IPS DF 6.9 (cell line): ENCODE measurements at regions not wholly inside any gene's neighbourhood (a gene's known extent, or its start where the extent isn't known, plus 50 kb on each side); places are given as distances from the start of the nearest gene placed in this dataset.

Experiments
- DNase-seq: peaks from one replicate; pipeline ENCODE4 v3.0.0-alpha.2; 2013; ENCODE audit warnings: low read depth, low spot score
- H3K27ac ChIP-seq: one replicate; pipeline ENCODE4 v1.5.1; 2013; ENCODE audit warnings: low read length, control low read depth
- H3K27me3 ChIP-seq: 2 replicates; pipeline ENCODE4 v1.6.1; 2013; ENCODE audit warnings: mild to moderate bottlenecking, low read length; ENCODE audit not compliant: control insufficient read depth, insufficient read depth
- H3K36me3 ChIP-seq: 2 replicates; pipeline ENCODE4 v1.6.1; 2013; ENCODE audit warnings: low read length; ENCODE audit not compliant: control insufficient read depth, insufficient read depth
- H3K4me1 ChIP-seq: 2 replicates; pipeline ENCODE4 v1.6.1; 2013; ENCODE audit warnings: low read length; ENCODE audit not compliant: control insufficient read depth, insufficient read depth
- H3K4me3 ChIP-seq: 2 replicates; pipeline ENCODE4 v1.5.1; 2013; ENCODE audit warnings: mild to moderate bottlenecking, low read length
- H3K9me3 ChIP-seq: 2 replicates; pipeline ENCODE4 v1.6.1; 2013; ENCODE audit warnings: low read length, inconsistent platforms; ENCODE audit not compliant: control insufficient read depth, insufficient read depth
- WGBS: extraction: QIAGEN DNeasy Blood & Tissue Kit; methylation state at CpG from one replicate; pipeline ENCODE4 v1.1.7; 2013; ENCODE audit warnings: mixed read lengths, missing lambda C conversion rate; ENCODE audit not compliant: insufficient read length, insufficient coverage; 5-methylcytosine and 5-hydroxymethylcytosine counted together

DNA sequence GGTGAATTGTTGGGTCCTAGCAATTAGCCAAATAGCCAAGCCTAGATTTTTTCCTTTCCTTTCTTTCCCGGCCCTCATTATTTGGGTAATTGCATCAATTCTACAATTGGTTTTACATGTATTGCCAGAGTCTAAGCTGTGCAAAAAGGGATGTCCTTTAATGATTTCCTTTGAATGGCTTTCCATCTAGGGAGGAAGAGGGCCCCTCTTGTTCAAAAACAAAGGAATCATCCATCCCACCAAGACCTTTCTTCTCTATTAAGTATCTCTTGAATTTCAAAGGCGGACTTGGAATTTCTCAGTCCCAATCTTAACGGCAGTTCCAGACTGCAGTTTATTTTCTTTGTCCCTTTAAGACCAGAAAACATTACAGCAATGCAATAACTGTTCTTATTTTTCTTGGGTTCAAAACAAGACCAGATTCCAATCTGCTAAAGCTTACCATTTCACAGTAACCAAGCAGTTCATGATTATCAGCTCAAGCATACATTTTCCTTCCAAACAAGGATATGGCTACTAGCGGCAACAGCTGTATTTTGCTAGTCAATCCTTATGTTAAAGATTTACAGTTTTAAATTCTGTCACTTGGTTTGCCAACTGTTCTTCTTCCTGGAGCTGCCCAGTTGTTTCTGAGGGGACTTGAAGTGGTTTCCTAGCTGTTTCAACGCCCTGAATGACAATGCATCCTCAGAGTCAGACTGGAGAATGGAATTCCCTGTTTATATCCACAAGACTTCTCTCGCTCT, 91.4 kb upstream of the LRIG1 start:
- DNase-seq: no peak
- no peak overlapping the region for H3K4me3 ChIP-seq
- no peaks in the 10 kb centered on the region for H3K36me3 ChIP-seq
- peaks cover 3% of the 10 kb centered on the region; the same call in 1 of the 2 replicates for H3K4me1 ChIP-seq
- H3K9me3 ChIP-seq: no peaks in the 10 kb centered on the region
- H3K27me3 ChIP-seq: no peaks in the 10 kb centered on the region
- WGBS: no CpG with 5 or more reads among the region's 6 CpGs
- H3K27ac ChIP-seq: no peak overlapping the region

DNA sequence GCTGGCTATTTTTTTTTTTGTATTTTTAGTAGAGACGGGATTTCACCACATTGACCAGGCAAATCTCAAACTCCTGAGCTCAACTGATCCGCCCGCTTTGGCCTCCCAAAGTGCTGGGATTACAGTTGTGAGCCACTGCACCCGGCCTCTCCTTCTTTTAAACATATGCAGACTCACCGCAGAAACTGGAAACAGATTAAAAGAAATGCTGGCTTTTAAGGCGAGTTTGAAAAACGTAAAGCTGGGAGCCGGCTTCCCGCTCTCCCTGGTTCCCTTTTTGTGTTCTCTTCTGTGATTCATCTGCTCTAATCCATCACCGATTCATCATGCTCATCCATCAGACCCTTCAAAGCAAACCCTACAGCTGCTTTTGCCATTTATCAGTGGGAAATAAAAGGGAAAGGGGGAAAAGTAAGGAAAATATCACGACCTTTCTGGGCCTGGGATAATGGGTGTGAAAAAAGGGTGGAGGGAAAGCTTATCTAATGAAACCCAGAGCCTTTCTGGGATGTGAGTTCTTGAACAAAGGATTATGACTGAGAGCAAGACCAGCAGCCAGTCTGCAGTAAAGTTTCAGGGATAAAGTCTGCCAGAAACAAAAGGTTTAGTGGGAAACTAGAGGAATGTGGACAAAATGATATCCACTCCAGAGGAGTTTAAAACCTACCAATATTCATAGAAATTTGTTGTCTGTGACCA, 92.3 kb upstream of the LRIG1 start:
- WGBS: no CpG with 5 or more reads among the region's 11 CpGs
- Histone ChIP-seq H3K27me3 (no peaks in the 10 kb centered on the region), H3K27ac (no peak overlapping the region), H3K36me3 (no peaks in the 10 kb centered on the region), H3K4me3 (no peak overlapping the region), H3K4me1 (peaks cover 3% of the 10 kb centered on the region; the same call in 1 of the 2 replicates), H3K9me3 (no peaks in the 10 kb centered on the region)
- DNase-seq: no peak

DNA sequence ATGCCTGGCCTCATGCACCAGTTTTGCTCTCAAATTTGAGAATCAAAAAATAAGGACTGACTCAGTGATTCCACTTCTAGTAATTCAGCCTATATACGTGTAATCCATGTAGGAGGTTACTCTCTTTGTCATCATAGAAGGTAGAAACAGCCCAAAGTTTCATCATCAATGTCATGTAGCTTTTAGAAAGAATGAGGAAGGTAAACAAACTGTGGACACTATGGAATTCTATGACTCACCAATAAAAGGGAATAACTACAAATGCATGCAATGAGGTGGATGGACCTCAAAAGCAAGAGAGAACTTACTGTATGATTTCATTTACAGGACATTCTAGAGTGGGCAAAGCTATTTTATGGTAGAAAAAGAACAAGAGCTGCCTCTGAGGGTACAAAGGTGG, 93.2 kb upstream of the LRIG1 start:
- Histone ChIP-seq H3K4me1 (peaks cover 3% of the 10 kb centered on the region; the same call in 1 of the 2 replicates), H3K27ac (no peak overlapping the region), H3K27me3 (no peaks in the 10 kb centered on the region), H3K9me3 (no peaks in the 10 kb centered on the region), H3K4me3 (no peak overlapping the region), H3K36me3 (no peaks in the 10 kb centered on the region)
- no peak for DNase-seq
- no CpG with 5 or more reads among the region's 1 CpG for WGBS

DNA sequence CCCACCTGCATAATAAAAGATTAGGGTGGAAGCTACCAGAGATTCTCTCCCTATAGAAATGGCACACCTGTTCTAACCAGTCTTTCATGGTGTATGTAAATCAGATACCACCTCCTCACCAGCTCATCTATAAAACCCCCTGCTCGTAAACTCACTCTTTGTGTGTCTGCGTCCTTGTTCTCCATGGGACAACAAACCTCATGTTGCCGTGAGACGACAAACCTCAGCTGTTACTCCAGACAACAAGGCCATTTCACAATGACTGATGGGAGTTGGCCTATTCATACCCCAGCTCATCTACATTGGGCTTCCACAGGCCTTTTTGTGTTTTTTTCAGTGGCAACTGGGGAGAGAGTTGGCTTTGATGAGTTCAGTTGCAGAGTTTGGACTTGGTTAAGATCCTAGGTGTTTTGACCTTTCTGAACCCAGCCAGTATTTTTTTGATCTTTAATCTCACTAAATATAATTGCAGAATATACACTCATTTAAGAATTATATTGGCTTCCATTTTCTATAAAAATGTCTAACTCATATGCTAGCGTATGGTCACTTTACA, 96.6 kb upstream of the LRIG1 start:
- no CpG with 5 or more reads among the region's 5 CpGs for WGBS
- no peaks in the 10 kb centered on the region for H3K36me3 ChIP-seq
- H3K4me3 ChIP-seq: no peak overlapping the region
- no peak overlapping the region for H3K27ac ChIP-seq
- no peaks in the 10 kb centered on the region for H3K9me3 ChIP-seq
- DNase-seq: no peak
- H3K27me3 ChIP-seq: no peaks in the 10 kb centered on the region
- peaks cover 2% of the 10 kb centered on the region; the same call in 1 of the 2 replicates for H3K4me1 ChIP-seq

DNA sequence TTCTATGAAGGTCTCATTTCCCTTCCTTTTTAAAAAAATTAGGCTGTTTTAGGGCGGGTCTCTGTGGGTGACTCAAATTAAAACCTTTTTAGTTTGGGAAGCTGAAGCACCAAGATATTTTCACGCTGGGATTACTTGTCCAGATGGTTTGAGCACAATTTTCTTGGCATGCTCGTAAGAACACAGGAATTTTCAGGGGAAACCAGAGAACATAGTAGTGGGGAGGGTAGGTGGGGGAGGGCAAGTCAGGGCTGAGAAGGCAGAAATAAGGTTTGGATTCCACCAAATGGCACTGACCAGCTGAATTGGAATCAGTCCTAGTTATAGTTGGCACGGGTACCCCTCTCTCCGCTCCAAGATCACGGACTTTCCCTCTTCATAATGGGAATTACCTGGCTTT, 97.3 kb upstream of the LRIG1 start:
- Histone ChIP-seq H3K9me3 (no peaks in the 10 kb centered on the region), H3K27me3 (no peaks in the 10 kb centered on the region), H3K27ac (no peak overlapping the region), H3K4me3 (no peak overlapping the region), H3K36me3 (no peaks in the 10 kb centered on the region), H3K4me1 (peaks cover under 1% of the 10 kb centered on the region; the same call in 1 of the 2 replicates)
- no CpG with 5 or more reads among the region's 6 CpGs for WGBS
- no peak for DNase-seq

DNA sequence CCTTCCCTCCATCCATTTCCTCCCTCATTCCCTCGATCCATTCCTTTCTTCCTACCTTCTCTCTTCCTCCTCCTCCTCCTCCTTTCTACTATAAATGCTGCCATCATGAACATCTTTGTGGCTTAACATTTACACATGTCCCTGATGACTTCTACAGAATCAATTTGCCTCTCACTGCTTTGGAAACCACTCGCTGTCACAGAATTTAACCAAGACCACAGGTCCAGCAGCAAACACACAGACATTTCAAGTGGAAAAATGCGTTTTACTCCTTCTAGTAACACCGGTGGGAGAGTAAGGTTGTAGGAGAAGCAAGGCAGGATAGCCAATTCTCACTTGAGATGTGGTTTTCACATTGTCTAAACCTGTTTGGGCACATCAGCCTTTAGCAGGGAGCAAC, 101.4 kb upstream of the LRIG1 start:
- Histone ChIP-seq H3K4me3 (no peak overlapping the region), H3K27ac (no peak overlapping the region), H3K4me1 (no peaks in the 10 kb centered on the region), H3K36me3 (no peaks in the 10 kb centered on the region), H3K27me3 (no peaks in the 10 kb centered on the region), H3K9me3 (no peaks in the 10 kb centered on the region)
- DNase-seq: no peak
- 100% methylated on average over 1 of the region's 4 CpGs for WGBS

DNA sequence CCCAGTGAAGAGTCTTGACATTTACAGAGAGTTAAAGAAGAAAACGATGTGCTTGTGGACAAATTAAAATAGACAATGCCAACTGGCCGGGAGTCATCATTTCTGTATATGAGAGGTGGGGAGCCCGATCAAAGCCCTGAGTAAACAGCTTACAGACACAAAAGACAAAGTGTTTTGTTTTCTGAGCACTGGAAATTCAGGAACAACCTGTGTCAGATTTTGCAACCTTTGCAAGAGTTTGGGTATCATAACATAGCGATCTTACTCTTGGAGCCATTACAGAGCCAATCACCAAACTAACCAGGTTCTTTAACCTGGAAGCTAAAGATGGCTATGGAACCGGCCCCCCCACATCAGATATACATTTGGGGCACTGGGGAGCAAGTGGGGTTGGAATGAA, 101.9 kb upstream of the LRIG1 start:
- Histone ChIP-seq H3K36me3 (no peaks in the 10 kb centered on the region), H3K9me3 (no peaks in the 10 kb centered on the region), H3K27ac (no peak overlapping the region), H3K27me3 (no peaks in the 10 kb centered on the region), H3K4me3 (no peak overlapping the region), H3K4me1 (no peaks in the 10 kb centered on the region)
- WGBS: no CpG with 5 or more reads among the region's 5 CpGs
- DNase-seq: no peak

DNA sequence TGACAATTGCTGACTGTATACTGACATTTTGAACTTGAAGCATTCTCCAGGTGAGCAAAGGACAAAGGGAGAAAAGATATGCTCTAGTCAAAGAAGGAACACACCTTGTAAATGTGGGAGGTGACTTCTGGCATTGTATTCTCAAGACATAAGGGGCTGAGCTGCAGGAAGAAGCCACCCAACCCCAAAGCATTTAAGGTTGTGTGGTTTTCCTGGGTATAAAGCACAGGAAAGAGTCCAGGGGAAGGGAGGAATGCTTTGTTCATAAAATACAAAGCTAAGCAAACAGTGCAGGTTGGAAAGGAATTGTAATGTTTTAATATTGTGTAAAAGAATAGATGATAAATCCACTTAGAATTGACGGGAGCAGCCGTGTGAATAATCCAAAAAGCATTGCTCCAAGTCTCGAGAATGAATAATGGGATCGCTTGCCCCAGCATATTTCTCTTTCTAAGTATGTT, 102.4 kb upstream of the LRIG1 start:
- no peak overlapping the region for H3K27ac ChIP-seq
- H3K27me3 ChIP-seq: no peaks in the 10 kb centered on the region
- H3K36me3 ChIP-seq: no peaks in the 10 kb centered on the region
- no peaks in the 10 kb centered on the region for H3K9me3 ChIP-seq
- H3K4me1 ChIP-seq: no peaks in the 10 kb centered on the region
- no peak overlapping the region for H3K4me3 ChIP-seq
- no peak for DNase-seq
- 100% methylated on average over 2 of the region's 4 CpGs for WGBS

DNA sequence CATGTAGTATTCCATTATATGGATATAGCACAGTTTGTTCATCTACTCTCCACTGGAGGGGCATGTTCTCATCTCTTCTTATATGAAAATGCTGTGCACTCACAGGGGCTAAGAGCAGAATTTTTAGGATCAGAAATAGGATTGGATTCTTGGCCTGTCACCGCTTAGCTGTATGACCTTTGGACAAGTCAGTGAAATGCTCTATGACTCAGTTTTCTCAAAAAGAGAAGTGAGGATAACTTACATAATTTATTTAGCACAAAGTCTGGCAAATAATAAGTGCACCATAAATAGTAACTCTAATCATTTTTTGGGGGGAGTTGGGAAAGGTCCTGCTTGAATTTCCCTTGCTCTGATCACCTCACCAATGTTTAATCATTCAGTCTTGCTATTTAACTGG, 103.7 kb upstream of the LRIG1 start:
- Histone ChIP-seq H3K9me3 (no peaks in the 10 kb centered on the region), H3K27me3 (no peaks in the 10 kb centered on the region), H3K36me3 (no peaks in the 10 kb centered on the region), H3K4me1 (no peaks in the 10 kb centered on the region; the same call in 1 of the 2 replicates), H3K4me3 (no peak overlapping the region), H3K27ac (no peak overlapping the region)
- no CpG with 5 or more reads among the region's 1 CpG for WGBS
- no peak for DNase-seq

DNA sequence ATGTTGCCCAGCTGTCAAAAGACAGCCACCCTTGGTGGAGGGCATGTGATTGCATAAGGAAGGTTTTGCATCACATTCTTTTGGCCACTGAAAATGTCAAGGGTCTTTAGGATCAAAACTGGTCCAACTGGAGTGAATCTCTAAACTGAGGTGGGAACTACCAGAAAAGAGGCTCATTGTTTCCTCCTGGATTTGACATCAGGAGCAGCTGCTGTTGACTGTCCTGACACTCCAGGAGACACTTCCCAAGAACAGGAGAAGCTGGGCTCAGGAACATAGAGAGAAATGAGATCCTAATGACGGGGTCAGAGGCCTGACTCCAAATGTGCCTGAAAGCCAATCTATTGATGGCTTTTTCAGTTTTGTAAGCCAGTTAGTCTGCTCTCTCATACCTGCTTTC, 105.3 kb upstream of the LRIG1 start:
- H3K9me3 ChIP-seq: no peaks in the 10 kb centered on the region
- no peaks in the 10 kb centered on the region for H3K27me3 ChIP-seq
- H3K27ac ChIP-seq: no peak overlapping the region
- H3K36me3 ChIP-seq: no peaks in the 10 kb centered on the region
- WGBS: no CpG with 5 or more reads among the region's 1 CpG
- H3K4me1 ChIP-seq: peaks cover 8% of the 10 kb centered on the region; the same call in 1 of the 2 replicates
- no peak for DNase-seq
- no peak overlapping the region for H3K4me3 ChIP-seq
